HFFc6 (cell line): ENCODE measurements at regions not wholly inside any gene's neighbourhood (a gene's known extent, or its start where the extent isn't known, plus 50 kb on each side); places are given as distances from the start of the nearest gene placed in this dataset.

ENCODE experiments used
- DNase-seq: peaks from one replicate; pipeline ENCODE4 v3.0.0-alpha.2; 2018
- H3K27ac Mint-ChIP-seq: 2 replicates; pipeline ENCODE4 v1.8.0; 2020; ENCODE audit warnings: mild to moderate bottlenecking, mixed read lengths
- H3K27me3 Mint-ChIP-seq: 2 replicates; pipeline ENCODE4 v1.8.0; 2021; ENCODE audit warnings: mild to moderate bottlenecking, moderate library complexity, mixed read lengths; ENCODE audit not compliant: insufficient read depth
- H3K36me3 Mint-ChIP-seq: 2 replicates; pipeline ENCODE4 v1.8.0; 2021; ENCODE audit warnings: low read depth, mixed read lengths
- H3K4me1 Mint-ChIP-seq: 2 replicates; pipeline ENCODE4 v1.8.0; 2020; ENCODE audit warnings: low read depth, mixed read lengths
- H3K4me3 Mint-ChIP-seq: 2 replicates; pipeline ENCODE4 v1.8.0; 2020; ENCODE audit warnings: mild to moderate bottlenecking, moderate library complexity, mixed read lengths
- H3K9me3 Mint-ChIP-seq: 2 replicates; pipeline ENCODE4 v1.8.0; 2020; ENCODE audit warnings: mild to moderate bottlenecking, mixed read lengths
- CTCF ChIP-seq: fragments of 200-600 bp; sonication (generic); IDR thresholded peaks from 2 replicates; pipeline ENCODE4 v1.5.0; 2021; ENCODE audit warnings: antibody characterized with exemption, mild to moderate bottlenecking

- Mint-ChIP-seq H3K9me3 (no peaks in the 10 kb centered on the region), H3K27ac (no peak overlapping the region), H3K27me3 (peaks cover 6% of the 10 kb centered on the region; the same call in 1 of the 2 replicates), H3K4me3 (no peak overlapping the region), H3K36me3 (no peaks in the 10 kb centered on the region), H3K4me1 (no peaks in the 10 kb centered on the region)
- no peak for DNase-seq
- no peak for TF ChIP-seq CTCF
These were observed 266.4 kb upstream of the PREP start for GRCh38 chr6:105669232-105669631.

- no peak overlapping the region for H3K27ac Mint-ChIP-seq
- H3K36me3 Mint-ChIP-seq = no peaks in the 10 kb centered on the region
- no peak for TF ChIP-seq CTCF
- no peaks in the 10 kb centered on the region for H3K4me1 Mint-ChIP-seq
- H3K9me3 Mint-ChIP-seq = no peaks in the 10 kb centered on the region
- H3K27me3 Mint-ChIP-seq = peaks cover 6% of the 10 kb centered on the region; the same call in 1 of the 2 replicates
- H3K4me3 Mint-ChIP-seq = no peak overlapping the region
- DNase-seq = no peak
These were observed 264.2 kb upstream of the PREP start for GRCh38 chr6:105667056-105667455.

DNA sequence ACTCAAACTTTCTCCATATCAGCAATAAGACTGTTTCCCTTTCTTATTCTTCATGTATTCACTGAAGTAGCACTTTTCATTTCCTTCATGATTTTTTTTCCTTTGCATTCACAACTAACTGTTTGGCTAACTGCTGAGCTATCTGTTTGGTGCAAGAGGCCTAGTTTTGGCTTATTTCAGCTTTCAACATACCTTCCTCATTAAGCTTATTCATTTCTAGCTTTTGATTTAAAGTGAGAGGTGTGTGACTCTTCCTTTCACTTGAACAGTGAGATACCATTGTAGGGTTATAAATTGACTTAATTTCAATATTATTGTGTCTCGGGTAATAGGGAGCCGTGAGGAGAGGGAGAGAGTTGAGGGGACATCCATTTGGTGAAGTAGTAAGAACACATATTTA lies 262.0 kb upstream of the PREP start:
- Mint-ChIP-seq H3K9me3 (no peaks in the 10 kb centered on the region), H3K4me3 (no peak overlapping the region), H3K27ac (no peak overlapping the region), H3K4me1 (no peaks in the 10 kb centered on the region), H3K27me3 (peaks cover 7% of the 10 kb centered on the region; the same call in 1 of the 2 replicates), H3K36me3 (no peaks in the 10 kb centered on the region)
- TF ChIP-seq CTCF = no peak
- no peak for DNase-seq

GRCh38 chr6:105651969-105652368 lies 249.1 kb upstream of the PREP start:
- H3K9me3 Mint-ChIP-seq = no peaks in the 10 kb centered on the region
- H3K36me3 Mint-ChIP-seq = no peaks in the 10 kb centered on the region
- no peak for TF ChIP-seq CTCF
- no peaks in the 10 kb centered on the region; the same call in none of the 2 replicates for H3K27me3 Mint-ChIP-seq
- H3K4me1 Mint-ChIP-seq = no peaks in the 10 kb centered on the region
- no peak overlapping the region for H3K27ac Mint-ChIP-seq
- no peak overlapping the region for H3K4me3 Mint-ChIP-seq
- no peak for DNase-seq

- Mint-ChIP-seq H3K27ac (no peak overlapping the region), H3K27me3 (no peaks in the 10 kb centered on the region; the same call in none of the 2 replicates), H3K9me3 (no peaks in the 10 kb centered on the region), H3K36me3 (no peaks in the 10 kb centered on the region), H3K4me1 (peaks cover 6% of the 10 kb centered on the region; the same call in 1 of the 2 replicates), H3K4me3 (no peak overlapping the region)
- TF ChIP-seq CTCF = no peak
- no peak for DNase-seq
These were observed 247.5 kb upstream of the PREP start for GRCh38 chr6:105650347-105650746.

GRCh38 chr6:105649192-105649591 lies 246.3 kb upstream of the PREP start:
- H3K4me1 Mint-ChIP-seq = peaks cover 6% of the 10 kb centered on the region; the same call in 1 of the 2 replicates
- no peak for DNase-seq
- no peaks in the 10 kb centered on the region for H3K9me3 Mint-ChIP-seq
- no peaks in the 10 kb centered on the region; the same call in none of the 2 replicates for H3K27me3 Mint-ChIP-seq
- no peak for TF ChIP-seq CTCF
- no peak overlapping the region for H3K4me3 Mint-ChIP-seq
- no peaks in the 10 kb centered on the region for H3K36me3 Mint-ChIP-seq
- no peak overlapping the region for H3K27ac Mint-ChIP-seq
